Peyer's patch (tissue), 4 donors: ENCODE measurements at regions not wholly inside any gene's neighbourhood (a gene's known extent, or its start where the extent isn't known, plus 50 kb on each side); places are given as distances from the start of the nearest gene placed in this dataset.
A peak's percentile ranks its signal among the peaks of the same experiment; 100 is the strongest.

Experiments used
- DNase-seq, 3 donors: peaks; one replicate each; pipeline ENCODE4 v3.0.0-alpha.2; 2017 to 2019
- H3K27ac ChIP-seq, 4 donors: fragments of 200-600 bp; sonication (generic); one replicate each; pipeline ENCODE4 v1.5.1; 2016 to 2019
- H3K27me3 ChIP-seq, 2 donors: fragments of 200-600 bp; sonication (generic); one replicate each; pipeline ENCODE4 v1.5.1; 2019
- H3K36me3 ChIP-seq, 3 donors: fragments of 200-600 bp; sonication (generic); one replicate each; pipeline ENCODE4 v1.5.1; 2016 to 2019
- H3K4me1 ChIP-seq, 4 donors: fragments of 200-600 bp; sonication (generic); one replicate each; pipeline ENCODE4 v1.5.1; 2016 to 2019
- H3K4me3 ChIP-seq, 4 donors: fragments of 200-600 bp; sonication (generic); 1 replicate in 3 of 4; 2 replicates in 1 of 4; pipeline ENCODE4 v1.5.1; 2016 to 2019; ENCODE audit warnings: mild to moderate bottlenecking in 1 of 4
- H3K9me3 ChIP-seq, 4 donors: fragments of 200-600 bp; sonication (generic); one replicate each; pipeline ENCODE4 v1.5.1; 2016 to 2019; ENCODE audit warnings: mild to moderate bottlenecking in 1 of 4
- POLR2A ChIP-seq, 2 donors: fragments of 450-650 bp; IDR thresholded peaks; one replicate each; pipeline ENCODE4 v1.5.1; 2017; ENCODE audit warnings: antibody characterized with exemption in 2 of 2, mild to moderate bottlenecking in 2 of 2, moderate library complexity in 2 of 2
- TF ChIP-seq, protein P1 (sequence below), 6 experiments: fragments of 450-650 bp in 4 of 6; fragments of 200-600 bp in 2 of 6; sonication (generic) in 1 of 6; IDR thresholded peaks; one replicate each; pipeline ENCODE4 v1.5.1; 2017 to 2019; ENCODE audit warnings: antibody characterized with exemption in 6 of 6, mild to moderate bottlenecking in 3 of 6, moderate library complexity in 1 of 6

GRCh38 chr1:29467989-29468900, 231.9 kb downstream of the PTPRU start:
- H3K4me3 ChIP-seq = no peak overlapping the region
- DNase-seq = no peak
- peaks cover 0 to 4% (median 0%) of the 10 kb centered on the region in 4 donors for H3K9me3 ChIP-seq
- H3K36me3 ChIP-seq = no peaks in the 10 kb centered on the region
- TF ChIP-seq, protein P1, sequence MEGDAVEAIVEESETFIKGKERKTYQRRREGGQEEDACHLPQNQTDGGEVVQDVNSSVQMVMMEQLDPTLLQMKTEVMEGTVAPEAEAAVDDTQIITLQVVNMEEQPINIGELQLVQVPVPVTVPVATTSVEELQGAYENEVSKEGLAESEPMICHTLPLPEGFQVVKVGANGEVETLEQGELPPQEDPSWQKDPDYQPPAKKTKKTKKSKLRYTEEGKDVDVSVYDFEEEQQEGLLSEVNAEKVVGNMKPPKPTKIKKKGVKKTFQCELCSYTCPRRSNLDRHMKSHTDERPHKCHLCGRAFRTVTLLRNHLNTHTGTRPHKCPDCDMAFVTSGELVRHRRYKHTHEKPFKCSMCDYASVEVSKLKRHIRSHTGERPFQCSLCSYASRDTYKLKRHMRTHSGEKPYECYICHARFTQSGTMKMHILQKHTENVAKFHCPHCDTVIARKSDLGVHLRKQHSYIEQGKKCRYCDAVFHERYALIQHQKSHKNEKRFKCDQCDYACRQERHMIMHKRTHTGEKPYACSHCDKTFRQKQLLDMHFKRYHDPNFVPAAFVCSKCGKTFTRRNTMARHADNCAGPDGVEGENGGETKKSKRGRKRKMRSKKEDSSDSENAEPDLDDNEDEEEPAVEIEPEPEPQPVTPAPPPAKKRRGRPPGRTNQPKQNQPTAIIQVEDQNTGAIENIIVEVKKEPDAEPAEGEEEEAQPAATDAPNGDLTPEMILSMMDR (IDR thresholded peaks at IDR 0.05) = no peak
- no peak for TF ChIP-seq POLR2A (IDR thresholded peaks at IDR 0.05)
- no peaks in the 10 kb centered on the region for H3K4me1 ChIP-seq
- no peaks in the 10 kb centered on the region for H3K27me3 ChIP-seq
- no peak overlapping the region for H3K27ac ChIP-seq

GRCh38 chr1:29466258-29466657, 229.9 kb downstream of the PTPRU start:
- no peak overlapping the region for H3K4me3 ChIP-seq
- H3K9me3 ChIP-seq = peaks cover 0 to 4% (median 0%) of the 10 kb centered on the region in 4 donors
- DNase-seq = peak in 1 of 3 donors; percentile 15
- H3K27me3 ChIP-seq = no peaks in the 10 kb centered on the region
- TF ChIP-seq POLR2A (IDR thresholded peaks at IDR 0.05) = no peak
- TF ChIP-seq, protein P1 (IDR thresholded peaks at IDR 0.05) = no peak
- no peaks in the 10 kb centered on the region for H3K36me3 ChIP-seq
- no peaks in the 10 kb centered on the region for H3K4me1 ChIP-seq
- H3K27ac ChIP-seq = no peak overlapping the region

DNA sequence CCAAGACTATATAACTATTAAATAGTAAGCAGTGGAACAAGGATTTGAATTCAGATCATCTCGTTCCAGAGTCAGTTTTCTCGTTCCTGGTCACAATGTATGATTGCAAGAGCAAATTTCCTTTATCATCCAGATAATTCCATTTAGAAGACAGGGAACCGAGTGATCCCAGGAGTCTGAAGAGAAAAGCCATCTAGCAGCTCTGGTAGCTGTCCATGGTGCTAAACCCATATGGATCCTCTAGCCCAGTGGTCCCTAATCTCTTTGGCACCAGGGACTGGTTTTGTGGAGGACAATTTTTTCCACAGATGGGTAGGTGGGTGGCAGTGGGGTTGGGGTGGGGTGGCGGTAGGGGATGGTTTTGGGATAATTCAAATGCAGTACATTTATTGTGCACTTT, 229.4 kb downstream of the PTPRU start:
- no peaks in the 10 kb centered on the region for H3K36me3 ChIP-seq
- H3K27ac ChIP-seq = no peak overlapping the region
- H3K27me3 ChIP-seq = no peaks in the 10 kb centered on the region
- no peaks in the 10 kb centered on the region for H3K4me1 ChIP-seq
- DNase-seq = no peak
- H3K9me3 ChIP-seq = peaks cover 0 to 4% (median 0%) of the 10 kb centered on the region in 4 donors
- H3K4me3 ChIP-seq = no peak overlapping the region
- TF ChIP-seq, protein P1 (IDR thresholded peaks at IDR 0.05) = no peak
- no peak for TF ChIP-seq POLR2A (IDR thresholded peaks at IDR 0.05)

- H3K27me3 ChIP-seq = no peaks in the 10 kb centered on the region
- no peaks in the 10 kb centered on the region for H3K36me3 ChIP-seq
- H3K9me3 ChIP-seq = peaks cover 0 to 4% (median 0%) of the 10 kb centered on the region in 4 donors
- no peak overlapping the region for H3K27ac ChIP-seq
- peak in 2 of 3 donors; percentile 24 for DNase-seq
- no peak overlapping the region for H3K4me3 ChIP-seq
- no peaks in the 10 kb centered on the region for H3K4me1 ChIP-seq
- no peak for TF ChIP-seq POLR2A (IDR thresholded peaks at IDR 0.05)
- TF ChIP-seq, protein P1 (IDR thresholded peaks at IDR 0.05) = no peak
Measured at GRCh38 chr1:29462096-29462495, 225.8 kb downstream of the PTPRU start.

DNA sequence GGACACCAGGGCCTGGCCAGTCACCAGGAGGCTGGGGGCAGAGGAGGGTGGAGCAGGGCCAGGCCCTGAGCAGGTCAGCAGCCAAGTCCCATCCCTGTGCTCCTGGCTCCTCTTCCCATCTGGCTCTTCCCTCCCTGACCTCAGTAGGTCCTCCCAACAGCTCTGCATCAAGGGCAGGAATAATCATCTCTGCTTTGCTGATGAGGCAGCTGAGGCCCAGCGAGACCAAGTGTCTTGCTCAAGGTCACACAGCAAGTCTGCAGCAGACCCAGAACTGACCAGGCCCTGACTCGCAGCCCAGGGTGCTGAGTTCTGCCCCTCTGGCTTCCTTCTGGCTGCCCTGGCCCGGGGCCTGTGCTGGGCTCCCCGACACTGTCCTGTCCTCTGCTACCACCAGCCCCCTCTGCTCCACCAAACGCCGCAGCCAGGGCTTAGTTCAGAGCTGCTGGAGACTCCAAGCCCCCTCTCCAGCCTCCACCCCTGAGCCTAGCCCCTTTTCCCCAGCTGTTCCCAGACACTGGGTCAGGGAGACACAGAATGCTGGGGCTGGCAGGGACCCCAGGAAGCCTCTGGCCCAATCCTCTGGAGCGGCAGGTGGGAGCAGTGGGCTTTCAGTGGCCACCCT, 224.9 kb downstream of the PTPRU start:
- no peaks in the 10 kb centered on the region for H3K4me1 ChIP-seq
- H3K4me3 ChIP-seq = no peak overlapping the region
- H3K27ac ChIP-seq = no peak overlapping the region
- TF ChIP-seq, protein P1 (IDR thresholded peaks at IDR 0.05) = no peak
- TF ChIP-seq POLR2A (IDR thresholded peaks at IDR 0.05) = no peak
- H3K27me3 ChIP-seq = no peaks in the 10 kb centered on the region
- H3K36me3 ChIP-seq = no peaks in the 10 kb centered on the region
- DNase-seq = peak in 2 of 3 donors; percentile 22 to 24
- peaks cover 0 to 4% (median 0%) of the 10 kb centered on the region in 4 donors for H3K9me3 ChIP-seq
